C4-2B (cell line): ENCODE measurements at regions not wholly inside any gene's neighbourhood (a gene's known extent, or its start where the extent isn't known, plus 50 kb on each side); places are given as distances from the start of the nearest gene placed in this dataset.
"Not testable (repeated sequence)": the region's sequence is repeated elsewhere in the genome, so short reads cannot be mapped to it uniquely, and the experiment has no call there.

Experiments used
- H3K27ac ChIP-seq: fragments of 450-650 bp; 2 replicates; pipeline ENCODE4 v1.5.1; 2017
- CTCF ChIP-seq: fragments of 450-650 bp; conservative IDR thresholded peaks from 2 replicates; pipeline ENCODE4 v1.5.1; 2017; ENCODE audit warnings: mild to moderate bottlenecking
- ZFX ChIP-seq: fragments of 450-650 bp; IDR thresholded peaks from 2 replicates; pipeline ENCODE4 v1.6.1; 2017

- H3K27ac ChIP-seq = no peak overlapping the region
- peak; percentile 73 for TF ChIP-seq CTCF
- no peak for TF ChIP-seq ZFX
Observed at GRCh38 chr10:62492012-62492869, 118.1 kb downstream of the ZNF365 start.

GRCh38 chr10:62492870-62493180 is 118.7 kb downstream of the ZNF365 start:
- no peak overlapping the region for H3K27ac ChIP-seq
- TF ChIP-seq ZFX (no peak), CTCF (no peak)

GRCh38 chr10:62496925-62497324 is 122.8 kb downstream of the ZNF365 start:
- TF ChIP-seq ZFX = no peak
- no peak for TF ChIP-seq CTCF
- no peak overlapping the region for H3K27ac ChIP-seq

- no peak overlapping the region for H3K27ac ChIP-seq
- no peak for TF ChIP-seq ZFX
- TF ChIP-seq CTCF = no peak
Observed at GRCh38 chr10:62498271-62498670, 124.1 kb downstream of the ZNF365 start.

- not testable (repeated sequence) for H3K27ac ChIP-seq
Observed at GRCh38 chr10:62500116-62500515, 125.9 kb downstream of the ZNF365 start.

GRCh38 chr10:62501547-62501946 is 127.4 kb downstream of the ZNF365 start:
- no peak overlapping the region for H3K27ac ChIP-seq
- TF ChIP-seq ZFX (no peak), CTCF (no peak)

- no peak for TF ChIP-seq ZFX
- no peak for TF ChIP-seq CTCF
- H3K27ac ChIP-seq = no peak overlapping the region
Observed at GRCh38 chr10:62502995-62503613, 128.9 kb downstream of the ZNF365 start.

GRCh38 chr10:62503872-62504271 is 129.7 kb downstream of the ZNF365 start:
- TF ChIP-seq ZFX (no peak), CTCF (no peak)
- H3K27ac ChIP-seq = no peak overlapping the region
